ENCODE measurements at regions not wholly inside any gene's neighbourhood (a gene's known extent, or its start where the extent isn't known, plus 50 kb on each side); places are given as distances from the start of the nearest gene placed in this dataset.
"Not testable (repeated sequence)": the region's sequence is repeated elsewhere in the genome, so short reads cannot be mapped to it uniquely, and the experiment has no call there.

DNA sequence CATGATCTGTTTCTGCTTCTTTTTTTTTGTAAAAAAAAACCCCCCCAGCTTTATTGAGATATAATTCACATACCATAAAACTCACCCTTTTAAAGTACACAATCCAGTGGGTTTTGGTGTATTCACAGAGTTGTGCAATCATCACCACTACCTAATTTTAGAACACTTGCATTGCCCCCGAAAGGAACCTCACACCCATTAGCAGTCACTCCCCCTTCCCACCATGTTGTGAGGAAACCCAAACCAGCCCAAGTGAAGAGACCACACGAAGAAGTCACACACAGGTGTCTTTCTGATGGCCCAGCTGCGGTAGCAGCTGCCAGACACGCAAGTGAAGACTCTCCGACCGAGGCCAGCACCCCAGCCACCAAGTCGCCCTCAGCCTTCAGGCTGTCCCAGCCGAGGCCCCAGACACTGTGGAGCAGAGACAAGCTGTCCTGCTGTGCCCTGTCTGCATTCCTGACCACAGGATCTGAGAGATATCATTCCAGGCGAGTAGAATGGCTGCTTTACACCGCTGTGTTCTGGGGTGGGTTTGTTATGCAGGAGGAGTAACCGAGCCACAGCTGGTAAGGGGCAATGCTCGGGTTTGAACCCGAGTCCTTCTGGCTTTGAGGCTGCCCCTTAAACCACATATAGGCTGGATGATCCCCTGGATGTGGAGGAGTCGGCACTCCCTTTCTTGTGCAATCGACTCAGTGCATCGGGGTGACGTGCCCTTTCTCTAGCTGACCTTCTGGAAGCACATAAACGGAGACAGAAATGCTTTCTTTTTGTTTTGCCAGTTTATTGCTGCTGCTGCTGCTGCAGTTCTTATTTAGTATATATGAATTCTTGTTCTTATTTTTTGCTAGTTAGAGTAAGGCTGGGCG, 59.1 kb upstream of the PTPN1 start:
- Histone ChIP-seq H3K36me3 (ENCODE audit: insufficient read depth, low read length) (no peaks in the 10 kb centered on the region), H3K27me3 (ENCODE audit: insufficient read depth, low read length, poor library complexity) (peaks cover 29% of the 10 kb centered on the region), H4K20me1 (ENCODE audit: insufficient read depth, low read length) (peaks cover 10% of the 10 kb centered on the region; the same call in 1 of the 2 replicates), H2AFZ (ENCODE audit: low read depth, low read length) (no peak overlapping the region), H3K79me2 (ENCODE audit: insufficient read depth, low read length) (no peaks in the 10 kb centered on the region), H3K27ac (ENCODE audit: low read length) (no peak overlapping the region), H3K9ac (ENCODE audit: low read depth, low read length) (no peak overlapping the region), H3K4me1 (ENCODE audit: insufficient read depth, low read length) (peaks cover 4% of the 10 kb centered on the region; the same call in 1 of the 2 replicates), H3K4me2 (ENCODE audit: insufficient read depth, low read length) (no peak overlapping the region), H3K9me3 (ENCODE audit: insufficient read depth, low read length, severe bottlenecking) (no peaks in the 10 kb centered on the region), H3K4me3 (ENCODE audit: low read depth in 1 of 2, low read length in 2 of 2) (no peak overlapping the region)
- DNase-seq = peak; percentile 53
- ATAC-seq (ENCODE audit: insufficient read depth, low read depth) = peak; percentile 89
- no peak for TF ChIP-seq CTCF (IDR thresholded peaks at IDR 0.05; ENCODE audit: borderline replicate concordance, extremely low read depth, low read length, poor library complexity, severe bottlenecking)

DNA sequence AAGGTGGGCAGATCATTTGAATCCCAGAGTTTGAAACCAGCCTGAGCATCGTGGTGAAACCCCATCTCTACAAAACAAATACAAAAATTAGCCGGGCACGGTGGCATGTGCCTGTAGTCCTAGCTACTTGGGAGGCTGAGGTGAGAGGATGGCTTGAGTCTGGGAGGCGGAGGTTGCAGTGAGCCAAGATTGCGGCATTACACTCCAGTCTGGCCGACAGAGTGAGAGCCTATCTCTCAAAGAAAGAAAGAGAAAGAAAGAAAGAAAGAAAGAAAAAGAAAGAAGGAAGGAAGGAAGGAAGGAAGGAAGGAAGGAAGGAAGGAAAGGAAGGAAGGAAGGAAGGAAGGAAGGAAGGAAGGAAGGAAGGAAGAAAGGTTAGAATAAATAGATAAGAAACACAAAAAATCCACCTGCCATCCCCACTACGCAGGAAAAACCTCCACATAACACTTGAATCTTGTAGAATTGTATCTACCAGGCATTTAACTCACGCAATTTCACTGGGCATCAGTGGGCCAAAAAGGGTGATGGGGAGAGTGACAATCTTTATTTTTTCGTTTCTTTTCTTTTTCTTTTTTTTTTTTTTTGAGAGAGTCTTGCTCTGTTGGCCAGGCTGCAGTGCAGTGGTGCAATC, 58.3 kb upstream of the PTPN1 start:
- Histone ChIP-seq H3K27me3 (ENCODE audit: insufficient read depth, low read length, poor library complexity) (peaks cover 26% of the 10 kb centered on the region), H4K20me1 (ENCODE audit: insufficient read depth, low read length) (peaks cover 10% of the 10 kb centered on the region; the same call in 1 of the 2 replicates)
- H3K9ac ChIP-seq (ENCODE audit: low read depth, low read length); H3K27ac ChIP-seq (ENCODE audit: low read length); H3K4me3 ChIP-seq (ENCODE audit: low read depth in 1 of 2, low read length in 2 of 2); DNase-seq; H3K36me3 ChIP-seq (ENCODE audit: insufficient read depth, low read length); H2AFZ ChIP-seq (ENCODE audit: low read depth, low read length); H3K4me1 ChIP-seq (ENCODE audit: insufficient read depth, low read length); H3K4me2 ChIP-seq (ENCODE audit: insufficient read depth, low read length); H3K79me2 ChIP-seq (ENCODE audit: insufficient read depth, low read length); ATAC-seq (ENCODE audit: insufficient read depth, low read depth); H3K9me3 ChIP-seq (ENCODE audit: insufficient read depth, low read length, severe bottlenecking): not testable (repeated sequence)

- Histone ChIP-seq H3K79me2 (ENCODE audit: insufficient read depth, low read length) (no peaks in the 10 kb centered on the region), H3K4me3 (ENCODE audit: low read depth in 1 of 2, low read length in 2 of 2) (no peak overlapping the region), H3K9me3 (ENCODE audit: insufficient read depth, low read length, severe bottlenecking) (no peaks in the 10 kb centered on the region), H2AFZ (ENCODE audit: low read depth, low read length) (no peak overlapping the region), H3K36me3 (ENCODE audit: insufficient read depth, low read length) (no peaks in the 10 kb centered on the region), H3K27ac (ENCODE audit: low read length) (no peak overlapping the region), H3K4me1 (ENCODE audit: insufficient read depth, low read length) (peaks cover 4% of the 10 kb centered on the region; the same call in 1 of the 2 replicates), H3K27me3 (ENCODE audit: insufficient read depth, low read length, poor library complexity) (peaks cover 26% of the 10 kb centered on the region), H4K20me1 (ENCODE audit: insufficient read depth, low read length) (peaks cover 6% of the 10 kb centered on the region; the same call in 1 of the 2 replicates), H3K9ac (ENCODE audit: low read depth, low read length) (no peak overlapping the region), H3K4me2 (ENCODE audit: insufficient read depth, low read length) (no peak overlapping the region)
- DNase-seq = no peak
- TF ChIP-seq EZH2 (IDR thresholded peaks at IDR 0.05; ENCODE audit: borderline replicate concordance, low read depth, low read length, severe bottlenecking) (no peak), CTCF (IDR thresholded peaks at IDR 0.05; ENCODE audit: borderline replicate concordance, extremely low read depth, low read length, poor library complexity, severe bottlenecking) (no peak)
- ATAC-seq (ENCODE audit: insufficient read depth, low read depth) = no peak
Measured at GRCh38 chr20:50453533-50454244, 56.5 kb upstream of the PTPN1 start.

DNA sequence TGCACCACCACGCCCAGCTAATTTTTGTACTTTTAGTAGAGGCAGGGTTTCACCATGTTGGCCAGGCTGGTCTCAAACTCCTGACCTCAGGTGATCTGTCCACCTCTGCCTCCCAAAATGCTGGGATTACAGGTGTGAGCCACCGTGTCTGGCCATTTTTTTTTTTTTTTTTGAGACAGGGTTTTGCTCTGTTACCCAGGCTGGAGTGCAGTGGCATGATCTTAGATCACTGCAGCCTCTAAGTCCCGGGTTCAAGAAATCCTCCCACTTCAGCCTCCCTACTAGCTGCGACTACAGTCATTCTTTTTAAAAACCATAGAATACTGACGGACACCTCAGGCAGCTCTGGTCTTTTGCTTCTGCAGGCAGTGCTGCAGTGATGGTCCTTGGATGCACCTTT, 54.9 kb upstream of the PTPN1 start:
- DNase-seq; ATAC-seq (ENCODE audit: insufficient read depth, low read depth); H3K9ac ChIP-seq (ENCODE audit: low read depth, low read length): not testable (repeated sequence)

More for the DNA sequence above, 54.9 kb upstream of the PTPN1 start:
- peaks cover 21% of the 10 kb centered on the region for H3K27me3 ChIP-seq (ENCODE audit: insufficient read depth, low read length, poor library complexity)
- not testable (repeated sequence) for H3K36me3 ChIP-seq (ENCODE audit: insufficient read depth, low read length); H3K4me3 ChIP-seq (ENCODE audit: low read depth in 1 of 2, low read length in 2 of 2); H3K27ac ChIP-seq (ENCODE audit: low read length); H3K79me2 ChIP-seq (ENCODE audit: insufficient read depth, low read length); H3K9me3 ChIP-seq (ENCODE audit: insufficient read depth, low read length, severe bottlenecking); H2AFZ ChIP-seq (ENCODE audit: low read depth, low read length); H3K4me1 ChIP-seq (ENCODE audit: insufficient read depth, low read length); H3K4me2 ChIP-seq (ENCODE audit: insufficient read depth, low read length); H4K20me1 ChIP-seq (ENCODE audit: insufficient read depth, low read length)

All from DND-41 (cell line).